ENCODE measurements at regions not wholly inside any gene's neighbourhood (a gene's known extent, or its start where the extent isn't known, plus 50 kb on each side); places are given as distances from the start of the nearest gene placed in this dataset.

DNA sequence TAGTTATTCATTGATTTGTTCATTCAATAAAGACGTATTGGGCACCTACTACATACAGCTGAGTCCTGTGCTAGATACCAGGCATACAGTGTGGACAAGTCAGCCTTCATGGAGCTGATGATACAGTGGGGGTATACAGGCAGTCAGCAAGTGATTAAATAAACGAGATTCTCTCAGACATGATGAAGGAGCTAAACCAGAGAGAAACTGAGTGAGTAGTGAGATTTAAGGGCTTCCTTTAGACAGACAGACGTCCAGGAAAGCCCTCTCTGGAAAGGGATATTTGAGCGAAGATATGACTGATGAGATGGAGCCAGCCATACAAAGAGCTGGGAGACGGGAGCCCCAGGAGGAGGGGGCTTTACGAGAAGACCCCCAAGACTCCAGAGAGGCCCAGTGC lies 122.6 kb upstream of the MYCN start:
- no peaks in the 10 kb centered on the region for H3K36me3 ChIP-seq (ENCODE audit: control insufficient read depth, insufficient read depth, low read length)
- no peaks in the 10 kb centered on the region for H3K27me3 ChIP-seq (ENCODE audit: control insufficient read depth, insufficient read depth, low read length)
- POLR2A ChIA-PET, result no interaction called here
- no TSS peak for BruUV-seq (replicated peaks)
- no peak for ATAC-seq
- CTCF ChIA-PET, result no interaction called here
- no peak overlapping the region for H3K4me3 ChIP-seq (ENCODE audit: low read depth in 2 of 2, low read length in 2 of 2)
- no peak overlapping the region for H3K27ac ChIP-seq (ENCODE audit: low read length)
- in situ Hi-C loops (cut with HindIII; ENCODE audit: low pct_unique_long_range_greater_than_20kb, low sequenced_read_pairs) (no loop called here), intact Hi-C loops (cut with micrococcal nuclease; ENCODE audit: unreplicated experiment) (no loop called here)
- TF ChIP-seq, protein P1, sequence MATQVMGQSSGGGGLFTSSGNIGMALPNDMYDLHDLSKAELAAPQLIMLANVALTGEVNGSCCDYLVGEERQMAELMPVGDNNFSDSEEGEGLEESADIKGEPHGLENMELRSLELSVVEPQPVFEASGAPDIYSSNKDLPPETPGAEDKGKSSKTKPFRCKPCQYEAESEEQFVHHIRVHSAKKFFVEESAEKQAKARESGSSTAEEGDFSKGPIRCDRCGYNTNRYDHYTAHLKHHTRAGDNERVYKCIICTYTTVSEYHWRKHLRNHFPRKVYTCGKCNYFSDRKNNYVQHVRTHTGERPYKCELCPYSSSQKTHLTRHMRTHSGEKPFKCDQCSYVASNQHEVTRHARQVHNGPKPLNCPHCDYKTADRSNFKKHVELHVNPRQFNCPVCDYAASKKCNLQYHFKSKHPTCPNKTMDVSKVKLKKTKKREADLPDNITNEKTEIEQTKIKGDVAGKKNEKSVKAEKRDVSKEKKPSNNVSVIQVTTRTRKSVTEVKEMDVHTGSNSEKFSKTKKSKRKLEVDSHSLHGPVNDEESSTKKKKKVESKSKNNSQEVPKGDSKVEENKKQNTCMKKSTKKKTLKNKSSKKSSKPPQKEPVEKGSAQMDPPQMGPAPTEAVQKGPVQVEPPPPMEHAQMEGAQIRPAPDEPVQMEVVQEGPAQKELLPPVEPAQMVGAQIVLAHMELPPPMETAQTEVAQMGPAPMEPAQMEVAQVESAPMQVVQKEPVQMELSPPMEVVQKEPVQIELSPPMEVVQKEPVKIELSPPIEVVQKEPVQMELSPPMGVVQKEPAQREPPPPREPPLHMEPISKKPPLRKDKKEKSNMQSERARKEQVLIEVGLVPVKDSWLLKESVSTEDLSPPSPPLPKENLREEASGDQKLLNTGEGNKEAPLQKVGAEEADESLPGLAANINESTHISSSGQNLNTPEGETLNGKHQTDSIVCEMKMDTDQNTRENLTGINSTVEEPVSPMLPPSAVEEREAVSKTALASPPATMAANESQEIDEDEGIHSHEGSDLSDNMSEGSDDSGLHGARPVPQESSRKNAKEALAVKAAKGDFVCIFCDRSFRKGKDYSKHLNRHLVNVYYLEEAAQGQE (IDR thresholded peaks at IDR 0.05; ENCODE audit: insufficient read depth in 1 of 2, low read depth in 2 of 2, low read length in 1 of 2), result no peak
- TF ChIP-seq, protein P2, sequence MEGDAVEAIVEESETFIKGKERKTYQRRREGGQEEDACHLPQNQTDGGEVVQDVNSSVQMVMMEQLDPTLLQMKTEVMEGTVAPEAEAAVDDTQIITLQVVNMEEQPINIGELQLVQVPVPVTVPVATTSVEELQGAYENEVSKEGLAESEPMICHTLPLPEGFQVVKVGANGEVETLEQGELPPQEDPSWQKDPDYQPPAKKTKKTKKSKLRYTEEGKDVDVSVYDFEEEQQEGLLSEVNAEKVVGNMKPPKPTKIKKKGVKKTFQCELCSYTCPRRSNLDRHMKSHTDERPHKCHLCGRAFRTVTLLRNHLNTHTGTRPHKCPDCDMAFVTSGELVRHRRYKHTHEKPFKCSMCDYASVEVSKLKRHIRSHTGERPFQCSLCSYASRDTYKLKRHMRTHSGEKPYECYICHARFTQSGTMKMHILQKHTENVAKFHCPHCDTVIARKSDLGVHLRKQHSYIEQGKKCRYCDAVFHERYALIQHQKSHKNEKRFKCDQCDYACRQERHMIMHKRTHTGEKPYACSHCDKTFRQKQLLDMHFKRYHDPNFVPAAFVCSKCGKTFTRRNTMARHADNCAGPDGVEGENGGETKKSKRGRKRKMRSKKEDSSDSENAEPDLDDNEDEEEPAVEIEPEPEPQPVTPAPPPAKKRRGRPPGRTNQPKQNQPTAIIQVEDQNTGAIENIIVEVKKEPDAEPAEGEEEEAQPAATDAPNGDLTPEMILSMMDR (IDR thresholded peaks at IDR 0.05), result no peak
- TF ChIP-seq SIN3A (IDR thresholded peaks at IDR 0.05; ENCODE audit: borderline replicate concordance, insufficient read depth, low read depth, low read length), result no peak
- TF ChIP-seq POLR2AphosphoS5 (IDR thresholded peaks at IDR 0.05; ENCODE audit: low read depth, low read length), result no peak
- TF ChIP-seq TCF7L2 (IDR thresholded peaks at IDR 0.05; ENCODE audit: low read depth, low read length), result no peak
- DNase-seq (ENCODE audit: low read depth, low spot score), result no peak
- no peaks in the 10 kb centered on the region for H3K4me1 ChIP-seq (ENCODE audit: control insufficient read depth, insufficient read depth, low read length)
- no peaks in the 10 kb centered on the region for H3K9me3 ChIP-seq (ENCODE audit: control insufficient read depth, insufficient read depth, low read depth, low read length)

- H3K4me1 ChIP-seq (ENCODE audit: control insufficient read depth, insufficient read depth, low read length), result no peaks in the 10 kb centered on the region
- ChIA-PET POLR2A (no interaction called here), CTCF (no interaction called here)
- in situ Hi-C loops (cut with HindIII; ENCODE audit: low pct_unique_long_range_greater_than_20kb, low sequenced_read_pairs), result no loop called here
- no peaks in the 10 kb centered on the region for H3K36me3 ChIP-seq (ENCODE audit: control insufficient read depth, insufficient read depth, low read length)
- intact Hi-C loops (cut with micrococcal nuclease; ENCODE audit: unreplicated experiment), result no loop called here
- no peak for TF ChIP-seq SIN3A (IDR thresholded peaks at IDR 0.05; ENCODE audit: borderline replicate concordance, insufficient read depth, low read depth, low read length)
- TF ChIP-seq POLR2AphosphoS5 (IDR thresholded peaks at IDR 0.05; ENCODE audit: low read depth, low read length), result no peak
- TF ChIP-seq, protein P1 (IDR thresholded peaks at IDR 0.05; ENCODE audit: insufficient read depth in 1 of 2, low read depth in 2 of 2, low read length in 1 of 2), result no peak
- TF ChIP-seq, protein P2 (IDR thresholded peaks at IDR 0.05), result no peak
- no peak for TF ChIP-seq TCF7L2 (IDR thresholded peaks at IDR 0.05; ENCODE audit: low read depth, low read length)
- no peaks in the 10 kb centered on the region for H3K9me3 ChIP-seq (ENCODE audit: control insufficient read depth, insufficient read depth, low read depth, low read length)
- DNase-seq (ENCODE audit: low read depth, low spot score), result no peak
- no peak overlapping the region for H3K27ac ChIP-seq (ENCODE audit: low read length)
- H3K27me3 ChIP-seq (ENCODE audit: control insufficient read depth, insufficient read depth, low read length), result no peaks in the 10 kb centered on the region
- ATAC-seq, result no peak
- BruUV-seq (replicated peaks), result no TSS peak
- no peak overlapping the region for H3K4me3 ChIP-seq (ENCODE audit: low read depth in 2 of 2, low read length in 2 of 2)
Measured at GRCh38 chr2:15818318-15818753, 122.0 kb upstream of the MYCN start.
